GM04504 (cell line): ENCODE measurements at regions not wholly inside any gene's neighbourhood (a gene's known extent, or its start where the extent isn't known, plus 50 kb on each side); places are given as distances from the start of the nearest gene placed in this dataset.
"Not testable (repeated sequence)": the region's sequence is repeated elsewhere in the genome, so short reads cannot be mapped to it uniquely, and the experiment has no call there.

ENCODE experiments used
- DNase-seq: peaks from one replicate; pipeline ENCODE4 v3.0.0-alpha.2; 2012; ENCODE audit warnings: low read depth

- no peak for DNase-seq
Observed at GRCh38 chr9:89841456-89841855, 236.6 kb downstream of the GADD45G start.

GRCh38 chr9:89842267-89842768 lies 237.5 kb downstream of the GADD45G start:
- DNase-seq = no peak

GRCh38 chr9:89843074-89843473 lies 238.3 kb downstream of the GADD45G start:
- no peak for DNase-seq

- no peak for DNase-seq
Observed at GRCh38 chr9:89843591-89843990, 238.8 kb downstream of the GADD45G start.

GRCh38 chr9:89844075-89844474 lies 239.3 kb downstream of the GADD45G start:
- no peak for DNase-seq

GRCh38 chr9:89844535-89844934 lies 239.7 kb downstream of the GADD45G start:
- DNase-seq = no peak

GRCh38 chr9:89845321-89845720 lies 240.5 kb downstream of the GADD45G start:
- no peak for DNase-seq

- DNase-seq = no peak
Observed at GRCh38 chr9:89845862-89846261, 241.1 kb downstream of the GADD45G start.

- no peak for DNase-seq
Observed at GRCh38 chr9:89848060-89849040, 243.5 kb downstream of the GADD45G start.

- DNase-seq = no peak
Observed at GRCh38 chr9:89849096-89849495, 244.3 kb downstream of the GADD45G start.

GRCh38 chr9:89850153-89850552 lies 245.3 kb downstream of the GADD45G start:
- DNase-seq = no peak

- DNase-seq = peak; percentile 40
Observed at GRCh38 chr9:89850631-89851325, 246.0 kb downstream of the GADD45G start.

- DNase-seq = no peak
Observed at GRCh38 chr9:89853161-89853560, 248.3 kb downstream of the GADD45G start.

GRCh38 chr9:89853931-89854330 lies 249.1 kb downstream of the GADD45G start:
- no peak for DNase-seq

- DNase-seq = no peak
Observed at GRCh38 chr9:89854715-89855475, 250.1 kb downstream of the GADD45G start.

- not testable (repeated sequence) for DNase-seq
Observed at GRCh38 chr9:89856296-89856695, 251.5 kb downstream of the GADD45G start.

GRCh38 chr9:89856950-89857349 lies 252.1 kb downstream of the GADD45G start:
- not testable (repeated sequence) for DNase-seq

GRCh38 chr9:89859842-89860241 lies 255.0 kb downstream of the GADD45G start:
- not testable (repeated sequence) for DNase-seq

- not testable (repeated sequence) for DNase-seq
Observed at GRCh38 chr9:89861371-89861770, 256.6 kb downstream of the GADD45G start.

GRCh38 chr9:89862316-89862715 lies 257.5 kb downstream of the GADD45G start:
- no peak for DNase-seq

GRCh38 chr9:89863141-89863540 lies 258.3 kb downstream of the GADD45G start:
- DNase-seq = no peak

GRCh38 chr9:89863837-89864236 lies 259.0 kb downstream of the GADD45G start:
- no peak for DNase-seq
